Skeletal muscle satellite cell (primary cell): ENCODE measurements at regions not wholly inside any gene's neighbourhood (a gene's known extent, or its start where the extent isn't known, plus 50 kb on each side); places are given as distances from the start of the nearest gene placed in this dataset.

Experiments
- H3K27me3 ChIP-seq: 2 replicates; pipeline ENCODE4 v1.7.0; 2013; ENCODE audit warnings: low read length; ENCODE audit not compliant: control insufficient read depth, insufficient read depth
- H3K36me3 ChIP-seq: 2 replicates; pipeline ENCODE4 v1.7.0; 2013; ENCODE audit warnings: mild to moderate bottlenecking, control low read depth, low read length; ENCODE audit not compliant: insufficient read depth
- H3K4me1 ChIP-seq: 2 replicates; pipeline ENCODE4 v1.7.0; 2013; ENCODE audit warnings: low read length; ENCODE audit not compliant: control insufficient read depth, insufficient read depth
- H3K4me2 ChIP-seq: 2 replicates; pipeline ENCODE4 v1.7.0; 2013; ENCODE audit warnings: mild to moderate bottlenecking, low read length
- H3K4me3 ChIP-seq: 2 replicates; pipeline ENCODE4 v1.7.0; 2013; ENCODE audit warnings: low read length
- H3K9ac ChIP-seq: 2 replicates; pipeline ENCODE4 v1.7.0; 2013; ENCODE audit warnings: mild to moderate bottlenecking, low read depth, low read length, moderate library complexity
- H3K9me3 ChIP-seq: replicated peaks from 2 replicates; pipeline ENCODE4 v1.7.0; 2013; ENCODE audit warnings: mild to moderate bottlenecking, control low read depth, low read length

DNA sequence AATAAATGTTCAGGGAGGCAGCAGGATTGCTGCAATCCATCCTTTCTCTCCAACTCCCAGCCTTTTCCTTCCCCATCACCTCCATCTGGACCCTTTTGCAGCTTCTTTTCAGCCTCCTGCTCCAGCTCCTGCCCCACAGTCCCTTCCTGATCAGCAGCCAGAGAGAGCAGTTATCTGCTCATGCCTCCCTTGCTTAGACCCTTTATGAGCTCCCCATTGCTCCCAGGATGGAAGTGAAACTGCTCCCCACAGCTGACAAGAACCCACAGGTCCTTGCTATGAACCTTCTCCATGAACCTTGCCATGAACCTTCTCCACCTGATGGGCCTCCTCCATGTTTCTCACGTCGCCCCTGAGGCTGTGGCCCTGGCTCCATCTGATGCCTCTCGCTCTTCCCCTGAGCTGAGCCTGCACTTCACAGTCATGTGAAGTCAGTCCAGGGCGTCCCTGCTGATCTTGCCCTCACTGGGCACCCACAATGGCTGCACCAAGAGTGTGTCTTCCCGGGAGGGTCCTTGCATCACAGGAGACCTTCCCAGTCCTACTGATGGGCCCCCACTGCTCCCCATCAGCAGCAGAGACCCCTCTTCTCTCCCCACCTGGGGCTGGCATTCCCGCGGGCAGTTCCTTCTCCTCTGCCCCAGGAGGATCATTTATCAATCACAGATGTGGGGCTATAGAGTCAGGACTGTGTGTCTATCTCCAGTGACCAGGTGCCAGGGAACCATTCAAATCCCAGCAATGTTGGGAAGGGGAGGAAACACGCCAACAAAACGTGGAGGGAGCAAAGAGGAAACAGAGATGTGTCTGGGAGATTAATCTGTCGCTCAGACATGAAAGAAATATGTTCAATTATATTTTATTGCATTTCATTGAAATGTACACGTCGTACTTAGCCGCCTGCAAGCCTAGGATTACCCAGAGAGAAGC lies 73.1 kb downstream of the MATN1 start:
- Histone ChIP-seq H3K4me1 (no peaks in the 10 kb centered on the region), H3K27me3 (peaks cover 18% of the 10 kb centered on the region), H3K4me3 (no peak overlapping the region), H3K9ac (no peak overlapping the region), H3K4me2 (no peak overlapping the region), H3K36me3 (no peaks in the 10 kb centered on the region), H3K9me3 (no peaks in the 10 kb centered on the region)

DNA sequence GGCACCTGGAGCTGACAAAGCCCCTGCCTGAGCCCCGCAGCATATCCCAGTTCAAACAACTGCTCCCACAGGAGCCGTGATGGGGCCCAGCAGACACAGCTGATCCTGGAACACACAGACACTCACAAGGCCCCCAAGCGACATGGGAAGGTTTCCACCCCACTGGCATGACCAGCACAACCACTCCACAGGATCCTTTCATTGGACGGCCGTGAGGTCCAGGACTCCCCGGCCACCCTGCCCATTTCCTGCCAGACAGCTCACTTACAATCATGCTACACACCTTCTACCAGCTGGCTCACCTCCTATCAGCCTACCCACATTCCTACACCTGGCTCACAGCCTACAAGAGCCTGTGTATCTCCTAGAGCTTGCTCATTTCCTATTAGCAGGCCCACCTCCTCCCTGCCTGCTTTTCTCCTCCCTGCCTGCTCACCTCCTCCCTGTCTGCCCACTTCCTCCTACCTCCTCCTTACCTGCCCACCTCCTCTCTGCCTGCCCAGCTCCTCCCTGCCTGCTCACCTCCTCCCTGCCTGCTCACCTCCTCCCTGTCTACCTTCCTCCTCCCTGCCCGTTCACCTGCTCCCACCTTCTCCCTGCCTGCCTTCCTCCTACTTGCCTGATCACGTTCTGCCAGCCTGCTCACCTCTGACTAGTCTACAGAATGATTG lies 73.9 kb downstream of the MATN1 start:
- Histone ChIP-seq H3K9ac (no peak overlapping the region), H3K4me1 (no peaks in the 10 kb centered on the region), H3K4me2 (no peak overlapping the region), H3K27me3 (peaks cover 18% of the 10 kb centered on the region), H3K4me3 (no peak overlapping the region), H3K36me3 (no peaks in the 10 kb centered on the region), H3K9me3 (no peaks in the 10 kb centered on the region)

DNA sequence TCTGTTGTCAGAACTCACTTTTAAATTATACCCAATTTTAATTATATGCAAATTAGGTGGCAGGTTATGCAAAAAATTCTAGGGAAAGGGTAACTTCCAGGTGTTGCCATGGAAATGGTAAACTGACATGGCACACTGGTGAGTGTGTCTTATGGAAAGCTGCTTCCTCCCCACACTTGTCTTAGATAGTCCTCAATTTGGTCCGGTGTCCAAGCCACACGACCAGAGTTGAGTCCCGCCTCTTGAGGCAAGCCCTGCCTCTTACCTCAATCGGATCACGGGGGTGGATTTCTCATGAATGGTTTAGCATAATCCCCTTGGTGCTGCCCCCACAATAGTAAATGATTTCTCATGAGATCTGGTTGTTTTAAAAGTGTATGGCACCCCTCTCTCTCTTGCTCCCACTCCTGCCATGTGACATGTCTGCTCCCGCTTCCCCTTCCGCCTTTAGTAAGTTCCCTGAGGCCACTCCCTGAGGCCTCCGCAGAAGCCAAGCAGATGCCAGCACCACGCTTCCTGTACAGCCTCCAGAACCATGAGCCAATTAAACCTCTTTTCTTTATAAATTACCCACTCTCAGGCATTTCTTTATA lies 74.9 kb downstream of the MATN1 start:
- H3K4me1 ChIP-seq, result no peaks in the 10 kb centered on the region
- H3K9ac ChIP-seq, result no peak overlapping the region
- H3K27me3 ChIP-seq, result peaks cover 28% of the 10 kb centered on the region
- no peaks in the 10 kb centered on the region for H3K9me3 ChIP-seq
- no peaks in the 10 kb centered on the region for H3K36me3 ChIP-seq
- no peak overlapping the region for H3K4me3 ChIP-seq
- H3K4me2 ChIP-seq, result no peak overlapping the region

DNA sequence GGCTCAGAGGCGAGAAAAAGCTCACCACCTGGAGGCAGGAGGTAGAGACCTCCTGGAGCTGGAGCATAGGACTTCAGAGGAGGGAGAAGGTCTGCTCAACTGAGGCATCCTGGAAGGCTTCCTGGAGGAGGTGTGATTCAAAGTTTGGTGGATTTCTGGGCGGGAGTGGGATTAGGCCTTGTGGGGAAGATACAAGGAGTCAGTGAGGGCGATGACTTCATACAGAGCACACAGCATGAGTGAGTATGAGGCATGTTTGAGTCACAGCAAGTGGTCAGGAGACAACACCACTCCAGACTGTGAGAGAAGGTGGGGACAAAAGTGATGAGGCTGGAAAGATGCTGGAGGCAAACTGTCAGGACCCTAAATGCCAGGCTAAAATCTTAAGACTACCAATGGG lies 77.6 kb downstream of the MATN1 start:
- no peak overlapping the region for H3K4me2 ChIP-seq
- H3K4me3 ChIP-seq, result no peak overlapping the region
- no peaks in the 10 kb centered on the region for H3K36me3 ChIP-seq
- H3K9ac ChIP-seq, result no peak overlapping the region
- H3K9me3 ChIP-seq, result no peaks in the 10 kb centered on the region
- peaks cover 32% of the 10 kb centered on the region for H3K27me3 ChIP-seq
- no peaks in the 10 kb centered on the region for H3K4me1 ChIP-seq

DNA sequence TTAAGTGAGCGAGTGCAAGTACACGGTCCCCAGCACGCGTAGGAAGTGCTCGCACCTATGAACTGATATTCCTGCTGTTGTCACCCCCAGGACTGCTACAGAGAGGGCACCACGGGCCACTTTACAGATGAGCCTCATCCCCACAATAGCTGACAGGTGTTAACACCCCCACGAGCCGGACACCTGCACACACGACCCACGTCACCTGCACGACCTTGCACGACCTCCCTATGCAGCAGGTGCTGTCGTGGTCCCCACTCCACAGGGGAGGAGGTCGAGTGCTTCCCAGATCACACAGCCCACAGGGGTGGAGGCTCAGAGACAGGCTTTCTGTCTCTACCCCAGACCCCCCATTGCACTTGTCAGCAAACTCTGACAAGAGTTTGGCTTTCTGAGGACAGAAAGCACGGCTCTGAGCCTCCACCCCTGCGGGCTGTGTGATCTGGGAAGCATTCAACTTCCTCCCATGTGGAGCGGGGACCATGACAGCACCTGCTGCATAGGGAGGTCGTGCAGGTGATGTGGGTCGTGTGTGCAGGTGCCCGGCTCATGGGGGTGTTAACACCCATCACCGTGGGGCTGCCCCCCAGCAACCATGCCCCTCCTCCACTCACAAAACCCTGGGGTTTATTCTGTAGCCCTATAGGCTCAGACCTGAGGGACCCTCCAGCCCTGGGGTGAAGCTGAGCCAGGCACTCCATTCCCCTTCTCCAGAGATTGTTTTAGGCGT lies 80.8 kb downstream of the MATN1 start:
- Histone ChIP-seq H3K9ac (no peak overlapping the region), H3K9me3 (no peaks in the 10 kb centered on the region), H3K4me2 (no peak overlapping the region), H3K36me3 (no peaks in the 10 kb centered on the region), H3K4me1 (no peaks in the 10 kb centered on the region), H3K27me3 (peaks cover 18% of the 10 kb centered on the region), H3K4me3 (no peak overlapping the region)

DNA sequence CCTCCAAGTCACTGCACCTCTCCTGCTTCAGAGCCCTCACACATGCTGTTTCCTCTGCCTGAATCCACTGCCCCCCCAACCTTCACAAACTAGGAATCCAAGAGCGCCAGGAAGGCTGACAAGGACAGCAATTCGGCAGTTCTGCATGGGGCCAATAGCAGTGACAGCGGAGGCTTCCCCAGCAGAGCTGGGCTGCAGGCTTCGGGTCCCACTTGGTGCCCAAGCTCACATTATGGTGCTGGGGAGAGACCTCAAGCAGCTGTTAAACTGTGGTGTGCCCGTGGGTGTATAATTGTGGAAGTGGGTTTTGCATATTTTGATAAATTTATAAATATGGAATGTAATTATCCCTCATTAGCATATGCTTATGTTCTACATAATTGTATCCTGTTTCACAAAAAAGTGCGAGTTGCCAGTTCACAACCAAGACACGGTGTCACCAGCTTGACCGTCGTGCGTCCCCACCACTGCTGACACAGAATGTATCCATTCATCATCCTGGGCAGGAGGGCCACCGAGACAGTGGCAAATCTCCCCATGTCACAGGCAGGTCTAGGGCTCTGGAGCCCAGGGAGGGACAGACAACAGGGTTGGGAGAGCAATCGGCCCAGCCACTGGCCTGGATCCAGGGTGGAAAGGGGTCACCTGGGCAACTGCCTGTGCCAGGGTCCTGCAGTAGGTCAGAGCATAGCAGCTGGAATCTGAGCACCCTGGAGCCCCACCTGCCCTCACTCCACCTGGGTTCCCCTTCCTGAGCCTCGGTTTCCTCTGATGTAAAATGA lies 81.6 kb downstream of the MATN1 start:
- no peak overlapping the region for H3K4me2 ChIP-seq
- no peaks in the 10 kb centered on the region for H3K4me1 ChIP-seq
- H3K27me3 ChIP-seq, result peaks cover 18% of the 10 kb centered on the region
- no peak overlapping the region for H3K4me3 ChIP-seq
- no peaks in the 10 kb centered on the region for H3K36me3 ChIP-seq
- no peak overlapping the region for H3K9ac ChIP-seq
- H3K9me3 ChIP-seq, result no peaks in the 10 kb centered on the region

DNA sequence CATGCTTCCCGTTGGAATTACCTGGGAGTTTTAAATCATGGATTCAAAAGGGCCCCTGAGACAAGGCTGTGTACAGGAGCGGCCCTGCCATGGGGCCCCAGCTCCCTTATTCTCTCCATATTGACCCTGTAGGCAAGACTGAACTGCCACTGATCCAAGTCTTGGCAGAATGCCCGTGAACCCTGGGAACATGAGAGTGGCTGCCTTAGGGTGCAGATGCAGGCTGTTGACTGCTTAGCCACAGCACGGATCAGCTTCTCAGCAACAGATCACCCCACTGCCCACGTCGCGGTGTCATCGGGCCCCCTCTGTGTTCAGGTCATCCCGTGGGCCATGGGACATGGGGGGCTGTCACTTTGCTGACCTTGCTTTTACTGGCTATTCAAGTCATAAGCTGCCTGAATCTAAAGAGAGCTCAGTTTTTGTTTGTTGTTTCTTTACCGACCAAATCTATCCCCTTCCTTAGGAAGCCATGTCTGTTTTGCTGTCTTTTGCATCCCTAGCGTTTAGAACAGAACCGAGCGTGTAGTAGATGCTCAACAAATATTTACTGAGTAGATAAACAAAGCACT lies 83.4 kb downstream of the MATN1 start:
- H3K9me3 ChIP-seq, result no peaks in the 10 kb centered on the region
- H3K36me3 ChIP-seq, result no peaks in the 10 kb centered on the region
- no peak overlapping the region for H3K9ac ChIP-seq
- H3K4me2 ChIP-seq, result no peak overlapping the region
- H3K4me1 ChIP-seq, result no peaks in the 10 kb centered on the region
- peaks cover 18% of the 10 kb centered on the region for H3K27me3 ChIP-seq
- no peak overlapping the region for H3K4me3 ChIP-seq

DNA sequence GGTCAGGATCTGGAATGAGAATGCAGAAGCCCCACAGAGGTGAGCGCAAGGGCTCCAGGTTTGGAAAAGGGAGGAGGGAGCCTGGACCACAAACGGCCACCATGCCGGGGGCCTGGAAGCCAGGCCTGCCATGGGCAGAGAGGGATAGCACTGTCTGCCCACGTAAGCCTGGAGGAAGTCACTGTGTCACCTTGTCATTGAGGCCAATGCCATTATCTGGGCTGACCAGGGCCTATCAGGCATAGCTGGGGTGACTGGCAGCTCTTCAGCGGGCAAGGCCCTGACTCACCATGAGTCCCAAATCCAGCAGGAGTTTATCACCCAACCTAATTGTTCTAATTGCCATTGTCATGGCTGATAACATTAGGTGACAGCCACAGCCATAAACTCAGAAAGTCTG lies 84.6 kb downstream of the MATN1 start:
- H3K27me3 ChIP-seq, result peaks cover 11% of the 10 kb centered on the region
- H3K4me3 ChIP-seq, result no peak overlapping the region
- H3K9ac ChIP-seq, result no peak overlapping the region
- no peaks in the 10 kb centered on the region for H3K9me3 ChIP-seq
- H3K4me2 ChIP-seq, result no peak overlapping the region
- H3K4me1 ChIP-seq, result no peaks in the 10 kb centered on the region
- H3K36me3 ChIP-seq, result no peaks in the 10 kb centered on the region

DNA sequence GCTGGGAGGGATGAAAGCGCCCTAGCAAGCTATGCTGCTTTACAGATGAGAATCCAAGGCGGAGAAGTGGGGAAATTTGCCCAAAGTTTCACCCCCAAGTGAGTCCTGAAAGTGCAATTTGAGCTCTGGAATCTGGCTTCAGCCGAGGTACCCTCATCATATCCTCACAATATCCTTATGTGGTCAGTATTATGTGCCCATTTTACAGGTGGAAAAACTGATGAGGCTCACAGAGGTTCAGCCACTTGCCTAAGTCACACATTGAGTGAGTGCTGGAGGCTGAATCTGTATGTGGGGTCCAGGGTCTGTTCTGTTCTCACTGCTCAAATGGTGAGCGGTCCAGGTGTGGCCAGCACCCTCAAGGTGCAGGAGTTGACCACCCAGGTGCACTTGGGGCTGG lies 85.3 kb downstream of the MATN1 start:
- no peaks in the 10 kb centered on the region for H3K4me1 ChIP-seq

DNA sequence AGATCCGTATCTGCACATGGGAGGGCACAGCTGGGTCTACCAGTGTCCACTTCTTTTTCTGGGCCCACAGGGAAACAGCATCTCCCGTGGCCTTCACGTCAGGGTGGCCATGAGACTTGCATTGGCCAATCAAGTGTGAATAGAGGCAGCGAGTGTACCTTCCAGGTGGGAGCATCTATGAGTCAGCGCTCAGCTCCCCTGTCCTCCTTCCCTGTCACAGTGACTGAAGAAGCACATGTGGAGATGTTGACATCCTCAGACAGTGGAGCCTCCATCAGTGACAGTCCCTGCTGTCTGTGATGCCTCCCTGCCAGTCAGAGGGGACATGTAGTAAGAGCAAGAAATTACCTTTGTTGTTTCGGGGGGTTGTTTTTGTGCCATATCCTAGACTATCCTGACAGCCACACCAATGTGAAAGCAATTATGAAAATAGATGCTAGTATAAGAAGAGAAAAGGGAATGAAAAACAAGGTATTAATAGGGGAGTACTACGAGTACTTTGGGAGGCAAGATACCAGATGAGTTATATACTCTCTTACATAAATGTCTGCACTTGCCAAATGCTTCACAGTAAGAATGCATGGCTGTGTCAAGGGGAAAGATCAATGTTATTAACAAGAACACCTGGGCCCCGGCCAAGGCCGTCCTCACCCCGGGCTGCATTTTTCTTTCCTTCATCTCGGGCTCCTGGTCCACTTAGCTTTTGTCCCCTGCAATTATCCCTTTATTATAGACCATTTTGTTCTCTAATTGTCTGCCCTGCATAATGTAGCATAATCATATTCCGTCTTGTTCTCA lies 86.0 kb downstream of the MATN1 start:
- no peak overlapping the region for H3K4me2 ChIP-seq
- H3K9me3 ChIP-seq, result no peaks in the 10 kb centered on the region
- peaks cover 5% of the 10 kb centered on the region for H3K27me3 ChIP-seq
- no peaks in the 10 kb centered on the region for H3K36me3 ChIP-seq
- no peaks in the 10 kb centered on the region for H3K4me1 ChIP-seq
- H3K9ac ChIP-seq, result no peak overlapping the region
- no peak overlapping the region for H3K4me3 ChIP-seq

More for the DNA sequence above, 85.3 kb downstream of the MATN1 start:
- no peaks in the 10 kb centered on the region for H3K36me3 ChIP-seq
- no peak overlapping the region for H3K9ac ChIP-seq
- H3K27me3 ChIP-seq, result peaks cover 7% of the 10 kb centered on the region
- no peak overlapping the region for H3K4me3 ChIP-seq
- H3K9me3 ChIP-seq, result no peaks in the 10 kb centered on the region
- H3K4me2 ChIP-seq, result no peak overlapping the region
